Upper lobe of left lung (tissue), 4 donors: ENCODE measurements at regions not wholly inside any gene's neighbourhood (a gene's known extent, or its start where the extent isn't known, plus 50 kb on each side); places are given as distances from the start of the nearest gene placed in this dataset.

ENCODE experiments used
- POLR2AphosphoS5 ChIP-seq, 2 donors: sonication (generic); formaldehyde crosslinking; IDR thresholded peaks; one replicate each; pipeline ENCODE4 v1.5.1; 2017; ENCODE audit warnings: antibody characterized with exemption in 2 of 2
- TF ChIP-seq, protein P1 (sequence below), 6 experiments: fragments of 450-650 bp in 4 of 6; fragments of 200-600 bp in 2 of 6; sonication (generic) in 2 of 6; IDR thresholded peaks; one replicate each; pipeline ENCODE4 v1.5.1; 2016 to 2019; ENCODE audit warnings: antibody characterized with exemption in 6 of 6

DNA sequence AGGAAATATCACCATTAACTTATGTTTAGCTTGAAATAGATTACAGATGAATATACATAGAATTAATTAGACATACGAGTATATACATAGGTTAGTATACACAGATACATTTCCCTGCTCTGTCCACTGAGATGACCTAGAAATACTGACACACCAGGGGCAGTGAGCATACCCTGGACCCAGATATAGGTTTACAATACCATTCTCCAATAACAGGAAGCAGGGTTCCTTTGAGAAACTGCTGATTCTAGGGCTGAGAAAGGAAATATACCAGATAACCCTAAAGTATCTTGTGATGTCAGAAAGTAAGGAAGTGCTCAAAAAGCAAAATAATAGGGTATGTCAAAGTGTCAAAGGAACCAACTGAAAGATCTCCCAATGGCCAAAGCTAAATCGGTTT, 322.5 kb downstream of the HAO1 start:
- TF ChIP-seq, protein P1, sequence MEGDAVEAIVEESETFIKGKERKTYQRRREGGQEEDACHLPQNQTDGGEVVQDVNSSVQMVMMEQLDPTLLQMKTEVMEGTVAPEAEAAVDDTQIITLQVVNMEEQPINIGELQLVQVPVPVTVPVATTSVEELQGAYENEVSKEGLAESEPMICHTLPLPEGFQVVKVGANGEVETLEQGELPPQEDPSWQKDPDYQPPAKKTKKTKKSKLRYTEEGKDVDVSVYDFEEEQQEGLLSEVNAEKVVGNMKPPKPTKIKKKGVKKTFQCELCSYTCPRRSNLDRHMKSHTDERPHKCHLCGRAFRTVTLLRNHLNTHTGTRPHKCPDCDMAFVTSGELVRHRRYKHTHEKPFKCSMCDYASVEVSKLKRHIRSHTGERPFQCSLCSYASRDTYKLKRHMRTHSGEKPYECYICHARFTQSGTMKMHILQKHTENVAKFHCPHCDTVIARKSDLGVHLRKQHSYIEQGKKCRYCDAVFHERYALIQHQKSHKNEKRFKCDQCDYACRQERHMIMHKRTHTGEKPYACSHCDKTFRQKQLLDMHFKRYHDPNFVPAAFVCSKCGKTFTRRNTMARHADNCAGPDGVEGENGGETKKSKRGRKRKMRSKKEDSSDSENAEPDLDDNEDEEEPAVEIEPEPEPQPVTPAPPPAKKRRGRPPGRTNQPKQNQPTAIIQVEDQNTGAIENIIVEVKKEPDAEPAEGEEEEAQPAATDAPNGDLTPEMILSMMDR (IDR thresholded peaks at IDR 0.05) = no peak
- TF ChIP-seq POLR2AphosphoS5 (IDR thresholded peaks at IDR 0.05) = no peak
